GM12864 (cell line): ENCODE measurements at regions not wholly inside any gene's neighbourhood (a gene's known extent, or its start where the extent isn't known, plus 50 kb on each side); places are given as distances from the start of the nearest gene placed in this dataset.

Experiments
- DNase-seq: peaks from one replicate; pipeline ENCODE4 v3.0.0-alpha.2; 2011; ENCODE audit warnings: low read depth
- H3K4me3 ChIP-seq: 2 replicates; pipeline ENCODE4 v1.5.1; 2011; ENCODE audit warnings: mild to moderate bottlenecking, low read depth, low read length, control low read depth
- TF ChIP-seq, protein P1 (sequence below): IDR thresholded peaks from 2 replicates; pipeline ENCODE4 v1.5.1; 2011; ENCODE audit warnings: low read depth, mild to moderate bottlenecking, moderate library complexity, low read length, control low read depth, inconsistent platforms; ENCODE audit errors: missing control alignments

DNA sequence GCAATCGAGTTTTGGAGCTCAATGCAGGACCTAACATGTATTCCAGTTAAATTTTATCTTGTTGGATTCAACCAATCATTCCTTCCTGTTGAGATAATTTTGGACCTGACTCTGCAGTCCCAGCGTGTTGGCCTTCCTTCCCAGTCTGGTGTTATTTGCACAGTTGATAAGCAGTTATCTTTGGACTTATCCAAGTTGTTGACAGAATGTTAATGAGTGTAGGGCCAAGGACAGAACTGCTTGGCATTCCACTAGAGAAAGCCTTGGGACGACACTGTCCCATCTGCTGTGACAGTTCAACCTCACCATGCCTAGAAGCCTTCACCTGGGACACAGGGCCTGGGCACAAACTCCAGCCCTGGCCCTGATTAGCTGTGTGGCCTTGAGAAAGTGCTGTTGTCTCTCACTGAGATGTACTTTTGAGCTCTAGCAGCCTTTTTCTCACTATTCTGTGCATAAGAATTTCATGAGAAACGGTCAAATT, 104.1 kb upstream of the SLC25A33 start:
- DNase-seq, result no peak
- TF ChIP-seq, protein P1, sequence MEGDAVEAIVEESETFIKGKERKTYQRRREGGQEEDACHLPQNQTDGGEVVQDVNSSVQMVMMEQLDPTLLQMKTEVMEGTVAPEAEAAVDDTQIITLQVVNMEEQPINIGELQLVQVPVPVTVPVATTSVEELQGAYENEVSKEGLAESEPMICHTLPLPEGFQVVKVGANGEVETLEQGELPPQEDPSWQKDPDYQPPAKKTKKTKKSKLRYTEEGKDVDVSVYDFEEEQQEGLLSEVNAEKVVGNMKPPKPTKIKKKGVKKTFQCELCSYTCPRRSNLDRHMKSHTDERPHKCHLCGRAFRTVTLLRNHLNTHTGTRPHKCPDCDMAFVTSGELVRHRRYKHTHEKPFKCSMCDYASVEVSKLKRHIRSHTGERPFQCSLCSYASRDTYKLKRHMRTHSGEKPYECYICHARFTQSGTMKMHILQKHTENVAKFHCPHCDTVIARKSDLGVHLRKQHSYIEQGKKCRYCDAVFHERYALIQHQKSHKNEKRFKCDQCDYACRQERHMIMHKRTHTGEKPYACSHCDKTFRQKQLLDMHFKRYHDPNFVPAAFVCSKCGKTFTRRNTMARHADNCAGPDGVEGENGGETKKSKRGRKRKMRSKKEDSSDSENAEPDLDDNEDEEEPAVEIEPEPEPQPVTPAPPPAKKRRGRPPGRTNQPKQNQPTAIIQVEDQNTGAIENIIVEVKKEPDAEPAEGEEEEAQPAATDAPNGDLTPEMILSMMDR, result no peak
- no peak overlapping the region for H3K4me3 ChIP-seq

DNA sequence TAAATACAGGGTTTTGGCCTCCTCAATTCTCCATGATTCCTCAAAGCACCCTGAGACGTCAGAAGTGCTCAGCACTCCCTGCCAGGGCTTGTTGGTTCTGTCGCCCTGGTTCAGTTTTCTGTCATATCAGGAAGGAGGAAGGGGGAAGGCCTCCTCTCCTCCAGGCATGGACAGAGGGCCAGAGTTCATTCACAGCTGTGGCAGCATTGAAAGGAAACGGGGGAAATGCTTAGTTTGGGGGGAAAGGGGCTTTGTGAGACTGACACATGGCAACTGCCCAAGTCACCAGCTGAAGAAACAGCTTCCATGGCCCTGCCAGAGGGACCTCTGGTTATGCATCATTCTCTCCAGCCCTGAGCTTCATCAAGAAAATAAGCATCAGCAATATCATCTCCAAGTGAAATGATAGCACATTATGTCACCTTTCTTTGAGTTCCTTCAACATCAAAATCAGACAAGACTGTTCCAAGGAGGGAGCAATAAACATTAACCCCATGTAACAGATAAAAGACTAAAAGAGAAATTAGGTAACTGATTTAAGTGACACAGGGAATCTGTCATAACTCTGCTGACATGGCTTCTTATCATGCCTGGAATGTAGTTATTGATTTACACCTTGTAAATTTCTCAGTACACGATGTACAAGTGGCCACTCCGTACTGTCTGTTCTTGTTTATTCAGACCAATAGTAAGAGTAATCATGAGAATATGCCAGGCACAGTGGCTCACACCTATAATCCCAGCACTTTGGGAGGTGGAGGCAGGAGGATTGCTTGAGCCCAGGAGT, 103.2 kb upstream of the SLC25A33 start:
- TF ChIP-seq, protein P1, result no peak
- no peak overlapping the region for H3K4me3 ChIP-seq
- DNase-seq, result no peak

DNA sequence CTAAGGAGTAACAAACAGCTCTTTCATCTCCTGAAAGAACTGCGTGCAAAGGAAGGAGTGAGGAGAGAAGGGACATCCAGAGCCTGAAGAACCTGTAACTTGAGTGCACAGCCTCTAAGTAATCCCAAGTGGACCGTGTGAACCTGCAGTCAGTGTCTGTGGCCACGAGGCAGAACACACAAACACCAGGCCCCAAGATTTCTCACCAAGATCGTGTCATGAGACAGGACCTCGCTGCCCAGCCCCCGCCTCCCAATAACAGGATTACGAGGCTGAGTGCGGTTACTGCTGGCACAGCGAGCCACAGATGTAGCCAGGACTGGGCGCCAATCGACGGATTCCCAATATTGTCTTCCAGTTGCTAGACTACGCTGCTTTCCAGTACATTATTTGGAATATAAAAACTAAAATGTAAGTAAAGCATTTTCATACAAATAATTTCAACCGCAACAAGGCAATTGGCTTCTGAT, 101.3 kb upstream of the SLC25A33 start:
- DNase-seq, result no peak
- no peak overlapping the region for H3K4me3 ChIP-seq
- TF ChIP-seq, protein P1, result no peak

DNA sequence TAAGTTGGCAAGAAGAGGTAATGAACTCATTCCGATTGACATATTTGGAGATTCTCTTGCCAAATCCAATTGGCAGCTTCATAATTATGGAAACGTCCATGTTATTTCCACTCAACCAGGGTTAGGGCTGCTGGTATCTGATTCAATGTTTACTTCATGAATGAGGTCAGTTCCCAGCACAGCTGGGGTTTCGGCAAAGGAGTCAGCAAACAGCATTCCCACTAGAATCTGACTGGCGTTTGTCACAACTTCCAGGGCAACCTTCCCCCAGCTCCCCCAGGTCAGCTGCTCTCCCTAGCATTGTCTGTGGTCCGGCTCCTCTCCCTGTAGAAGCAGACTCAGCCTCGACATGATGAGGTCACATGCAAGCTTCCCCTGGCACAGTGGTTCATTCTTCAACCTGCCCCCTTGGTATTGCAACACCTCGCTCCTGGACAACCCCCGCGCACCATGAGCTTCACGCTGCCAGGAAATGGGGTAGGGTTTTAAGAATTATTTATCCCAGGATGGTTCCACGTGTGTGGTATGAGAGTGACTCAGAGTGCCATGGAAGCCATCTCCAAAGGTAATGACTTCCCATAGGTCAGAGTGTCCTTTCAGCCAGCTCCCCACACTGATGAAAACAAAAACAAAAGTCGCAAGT, 100.7 kb upstream of the SLC25A33 start:
- H3K4me3 ChIP-seq, result no peak overlapping the region
- no peak for DNase-seq
- TF ChIP-seq, protein P1, result no peak

DNA sequence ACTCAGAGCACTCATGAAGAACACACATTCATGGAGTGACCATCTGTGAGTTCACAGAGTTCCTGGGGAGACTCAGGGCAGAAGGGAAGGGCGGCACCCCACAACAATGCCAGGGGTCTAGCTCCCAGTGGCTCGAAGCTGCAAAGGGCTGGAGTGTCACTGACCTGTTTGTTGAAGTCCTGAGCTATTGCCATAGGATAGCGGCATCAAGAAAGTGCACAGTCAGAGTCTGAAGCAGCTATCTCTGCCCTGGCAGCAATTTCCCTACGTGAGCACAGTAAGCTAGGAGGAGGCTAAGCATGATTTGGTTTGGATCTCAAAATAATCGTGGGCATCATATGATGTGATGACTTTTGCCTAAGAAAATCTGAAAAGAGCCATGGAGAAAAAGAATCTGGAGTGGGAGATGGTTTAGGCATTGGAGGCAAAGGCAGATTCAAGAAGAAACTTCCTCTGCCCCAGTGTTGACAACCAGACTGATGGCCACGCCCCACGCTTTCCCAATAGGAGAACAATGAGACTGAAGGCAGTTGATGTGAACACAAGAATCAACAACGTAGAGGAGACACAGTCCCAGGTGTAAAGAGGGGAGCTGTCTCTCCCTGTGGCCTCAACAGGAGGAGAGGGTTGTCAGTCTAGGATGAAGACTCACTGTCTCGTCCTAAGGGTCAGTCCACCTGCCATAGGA, 100.0 kb upstream of the SLC25A33 start:
- no peak for DNase-seq
- H3K4me3 ChIP-seq, result no peak overlapping the region
- TF ChIP-seq, protein P1, result no peak

DNA sequence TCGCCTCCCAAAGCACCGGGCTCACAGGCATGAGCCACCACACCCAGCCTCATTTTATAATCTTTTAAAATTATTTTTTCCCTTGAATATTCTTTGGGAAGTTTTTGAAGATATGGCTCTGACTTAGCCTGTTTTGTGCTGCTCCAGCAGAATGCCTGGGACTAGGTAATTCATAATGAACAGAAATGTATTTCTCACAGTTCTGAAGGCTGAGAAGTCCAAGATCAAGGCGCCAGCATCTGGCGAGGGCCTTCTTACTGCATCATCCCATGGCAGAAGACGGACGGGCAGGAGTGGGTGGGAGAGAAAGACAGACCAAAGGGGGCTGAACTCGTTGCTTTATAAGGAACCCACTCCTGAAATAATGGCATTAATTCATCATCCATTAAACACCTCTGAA, 99.0 kb upstream of the SLC25A33 start:
- H3K4me3 ChIP-seq, result no peak overlapping the region
- no peak for DNase-seq
- TF ChIP-seq, protein P1, result no peak
